OCI-LY3 (cell line): ENCODE measurements at regions not wholly inside any gene's neighbourhood (a gene's known extent, or its start where the extent isn't known, plus 50 kb on each side); places are given as distances from the start of the nearest gene placed in this dataset.
"Not testable (repeated sequence)": the region's sequence is repeated elsewhere in the genome, so short reads cannot be mapped to it uniquely, and the experiment has no call there.

Experiments used
- H2AFZ ChIP-seq: fragments of 200-600, 300-600 bp; shearing (Covaris generic); 2 replicates; pipeline ENCODE4 v1.6.0; 2014; ENCODE audit warnings: antibody characterized with exemption, low read depth, low read length
- H3K27ac ChIP-seq: fragments of 200-600, 300-600 bp; sonication (generic); 2 replicates; pipeline ENCODE4 v1.5.1; 2014; ENCODE audit warnings: mild to moderate bottlenecking, low read length, moderate library complexity, mixed read lengths
- H3K27me3 ChIP-seq: fragments of 200-600, 300-600 bp; sonication (generic); 2 replicates; pipeline ENCODE4 v1.6.1; 2014; ENCODE audit warnings: low read depth, low read length, mixed read lengths
- H3K36me3 ChIP-seq: fragments of 200-600, 300-600 bp; sonication (generic); replicated peaks from 2 replicates; pipeline ENCODE3; 2014; ENCODE audit warnings: low read depth, low read length, mixed read lengths
- H3K4me1 ChIP-seq: fragments of 300-600, 200-600 bp; sonication (generic); 2 replicates; pipeline ENCODE4 v1.6.1; 2014; ENCODE audit warnings: low read length, mixed read lengths
- H3K4me2 ChIP-seq: fragments of 200-600, 300-600 bp; sonication (generic); 2 replicates; pipeline ENCODE4 v1.6.1; 2014; ENCODE audit warnings: low read length, mixed read lengths
- H3K4me3 ChIP-seq: fragments of 300-600, 200-600 bp; sonication (generic); 2 replicates; pipeline ENCODE4 v1.5.1; 2014; ENCODE audit warnings: antibody characterized with exemption, mild to moderate bottlenecking, low read length, moderate library complexity
- H3K79me2 ChIP-seq: fragments of 300-600, 200-600 bp; shearing (Covaris generic); 2 replicates; pipeline ENCODE4 v1.6.1; 2014; ENCODE audit warnings: mild to moderate bottlenecking, low read length, mixed read lengths
- H3K9ac ChIP-seq: fragments of 300-600, 200-600 bp; shearing (Covaris generic); 2 replicates; pipeline ENCODE4 v1.6.0; 2014; ENCODE audit warnings: mild to moderate bottlenecking, low read length, moderate library complexity
- H3K9me3 ChIP-seq: fragments of 200-600, 300-600 bp; shearing (Covaris generic); 2 replicates; pipeline ENCODE4 v1.6.1; 2014; ENCODE audit warnings: low read length, mixed read lengths; ENCODE audit not compliant: insufficient read depth
- H4K20me1 ChIP-seq: fragments of 200-600, 300-600 bp; sonication (generic); 2 replicates; pipeline ENCODE4 v1.6.1; 2016; ENCODE audit warnings: low read length, mixed read lengths; ENCODE audit not compliant: insufficient read depth
- EZH2phosphoT487 ChIP-seq: fragments of 200-600 bp; shearing (Covaris generic); IDR thresholded peaks from 2 replicates; pipeline ENCODE4 v1.6.1; 2018; ENCODE audit warnings: antibody characterized with exemption, mixed run types, low read depth
- TF ChIP-seq, protein P1 (sequence below): fragments of 200-600, 300-600 bp; sonication (generic); IDR thresholded peaks from 2 replicates; pipeline ENCODE4 v1.5.1; 2014; ENCODE audit warnings: antibody characterized with exemption, low read length, low read depth

DNA sequence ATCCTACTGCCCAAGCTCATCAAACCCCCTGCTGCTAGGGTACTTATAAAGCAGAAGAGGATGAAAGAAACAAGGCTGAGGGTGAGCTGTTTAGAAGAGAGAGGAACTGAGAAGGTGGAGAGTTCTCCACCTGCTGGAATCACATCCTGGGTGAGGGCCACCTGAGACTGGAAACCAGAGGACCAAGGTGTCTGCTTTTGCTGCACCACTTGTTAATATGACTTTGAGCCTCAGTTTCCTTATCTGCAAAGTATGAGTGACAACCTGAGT lies 203.2 kb upstream of the SSTR1 start:
- Histone ChIP-seq H4K20me1 (no peaks in the 10 kb centered on the region), H3K27me3 (no peaks in the 10 kb centered on the region), H3K36me3 (no peaks in the 10 kb centered on the region), H3K9ac (no peak overlapping the region), H3K9me3 (no peaks in the 10 kb centered on the region), H3K4me3 (no peak overlapping the region), H3K4me1 (no peaks in the 10 kb centered on the region), H2AFZ (no peak overlapping the region), H3K79me2 (no peaks in the 10 kb centered on the region), H3K27ac (no peak overlapping the region), H3K4me2 (no peak overlapping the region)
- TF ChIP-seq, protein P1, sequence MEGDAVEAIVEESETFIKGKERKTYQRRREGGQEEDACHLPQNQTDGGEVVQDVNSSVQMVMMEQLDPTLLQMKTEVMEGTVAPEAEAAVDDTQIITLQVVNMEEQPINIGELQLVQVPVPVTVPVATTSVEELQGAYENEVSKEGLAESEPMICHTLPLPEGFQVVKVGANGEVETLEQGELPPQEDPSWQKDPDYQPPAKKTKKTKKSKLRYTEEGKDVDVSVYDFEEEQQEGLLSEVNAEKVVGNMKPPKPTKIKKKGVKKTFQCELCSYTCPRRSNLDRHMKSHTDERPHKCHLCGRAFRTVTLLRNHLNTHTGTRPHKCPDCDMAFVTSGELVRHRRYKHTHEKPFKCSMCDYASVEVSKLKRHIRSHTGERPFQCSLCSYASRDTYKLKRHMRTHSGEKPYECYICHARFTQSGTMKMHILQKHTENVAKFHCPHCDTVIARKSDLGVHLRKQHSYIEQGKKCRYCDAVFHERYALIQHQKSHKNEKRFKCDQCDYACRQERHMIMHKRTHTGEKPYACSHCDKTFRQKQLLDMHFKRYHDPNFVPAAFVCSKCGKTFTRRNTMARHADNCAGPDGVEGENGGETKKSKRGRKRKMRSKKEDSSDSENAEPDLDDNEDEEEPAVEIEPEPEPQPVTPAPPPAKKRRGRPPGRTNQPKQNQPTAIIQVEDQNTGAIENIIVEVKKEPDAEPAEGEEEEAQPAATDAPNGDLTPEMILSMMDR: no peak
- TF ChIP-seq EZH2phosphoT487: no peak

DNA sequence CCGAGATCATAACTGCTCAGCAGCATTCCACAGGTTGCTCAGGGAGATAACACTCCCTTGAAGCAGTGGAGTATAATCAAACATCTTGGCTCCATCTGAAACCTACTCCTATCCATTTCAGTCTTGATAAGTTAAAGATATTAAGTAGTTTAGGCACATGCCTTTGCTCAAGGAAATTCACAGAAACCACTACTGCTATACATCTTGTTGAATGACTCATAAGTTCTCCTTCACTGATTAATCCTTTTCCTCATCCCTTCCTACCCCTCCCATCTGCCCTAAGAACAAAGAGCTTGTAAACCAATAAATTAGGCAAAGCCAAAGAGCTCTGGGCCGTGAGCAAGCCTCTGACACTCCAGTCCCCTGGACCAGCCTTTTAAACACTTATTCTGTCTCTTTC lies 196.5 kb upstream of the SSTR1 start:
- H4K20me1 ChIP-seq, H3K9ac ChIP-seq, H3K79me2 ChIP-seq, H3K27me3 ChIP-seq, H3K4me3 ChIP-seq, H3K4me1 ChIP-seq, H2AFZ ChIP-seq, H3K36me3 ChIP-seq, H3K4me2 ChIP-seq, H3K9me3 ChIP-seq, H3K27ac ChIP-seq: not testable (repeated sequence)

GRCh38 chr14:38012056-38012455 lies 195.6 kb upstream of the SSTR1 start:
- H2AFZ ChIP-seq: no peak overlapping the region
- H3K79me2 ChIP-seq: no peaks in the 10 kb centered on the region
- no peak overlapping the region for H3K27ac ChIP-seq
- H4K20me1 ChIP-seq: no peaks in the 10 kb centered on the region
- TF ChIP-seq EZH2phosphoT487: no peak
- TF ChIP-seq, protein P1: no peak
- H3K9ac ChIP-seq: no peak overlapping the region
- H3K9me3 ChIP-seq: no peaks in the 10 kb centered on the region; the same call in 1 of the 2 replicates
- H3K27me3 ChIP-seq: no peaks in the 10 kb centered on the region
- no peak overlapping the region for H3K4me3 ChIP-seq
- no peaks in the 10 kb centered on the region for H3K36me3 ChIP-seq
- no peaks in the 10 kb centered on the region for H3K4me1 ChIP-seq
- H3K4me2 ChIP-seq: no peak overlapping the region

DNA sequence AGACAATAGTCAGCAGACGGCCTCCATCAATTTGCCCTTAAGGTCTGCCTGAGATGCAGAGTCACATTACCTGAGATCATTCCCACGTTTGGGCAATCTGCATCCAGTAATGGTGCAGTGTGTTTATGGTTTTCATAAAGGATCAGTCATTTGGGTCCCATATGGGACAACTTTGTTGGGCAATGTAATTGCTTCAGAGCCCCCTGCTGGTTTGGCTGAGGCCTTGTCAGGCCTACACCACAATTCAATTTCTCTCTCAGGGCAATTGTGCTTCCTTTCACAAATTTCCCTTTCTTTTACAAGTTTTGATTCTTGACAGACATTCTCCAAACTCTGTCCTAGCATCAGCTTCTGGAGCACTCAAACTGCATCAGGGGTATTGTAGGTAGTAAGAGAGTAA lies 191.2 kb upstream of the SSTR1 start:
- Histone ChIP-seq H3K79me2 (no peaks in the 10 kb centered on the region), H3K27ac (no peak overlapping the region), H3K4me2 (no peak overlapping the region), H3K36me3 (no peaks in the 10 kb centered on the region), H3K9ac (no peak overlapping the region), H3K4me1 (no peaks in the 10 kb centered on the region), H3K9me3 (no peaks in the 10 kb centered on the region; the same call in 1 of the 2 replicates), H2AFZ (no peak overlapping the region), H4K20me1 (no peaks in the 10 kb centered on the region), H3K27me3 (no peaks in the 10 kb centered on the region), H3K4me3 (no peak overlapping the region)
- TF ChIP-seq, protein P1: no peak
- no peak for TF ChIP-seq EZH2phosphoT487

- Histone ChIP-seq H4K20me1 (no peaks in the 10 kb centered on the region), H3K4me3 (no peak overlapping the region), H3K9ac (no peak overlapping the region), H3K27ac (no peak overlapping the region), H3K27me3 (no peaks in the 10 kb centered on the region), H3K79me2 (no peaks in the 10 kb centered on the region), H3K4me1 (no peaks in the 10 kb centered on the region), H3K4me2 (no peak overlapping the region), H3K9me3 (no peaks in the 10 kb centered on the region), H2AFZ (no peak overlapping the region), H3K36me3 (no peaks in the 10 kb centered on the region)
- TF ChIP-seq, protein P1: no peak
- TF ChIP-seq EZH2phosphoT487: no peak
Measured at GRCh38 chr14:38021861-38022260, 185.8 kb upstream of the SSTR1 start.
